ELF-1 (cell line): ENCODE measurements at regions not wholly inside any gene's neighbourhood (a gene's known extent, or its start where the extent isn't known, plus 50 kb on each side); places are given as distances from the start of the nearest gene placed in this dataset.
"Not testable (repeated sequence)": the region's sequence is repeated elsewhere in the genome, so short reads cannot be mapped to it uniquely, and the experiment has no call there.

ENCODE experiments used
- DNase-seq: peaks from one replicate; pipeline ENCODE4 v3.0.0-alpha.2; 2016; ENCODE audit warnings: low read depth, low spot score

DNA sequence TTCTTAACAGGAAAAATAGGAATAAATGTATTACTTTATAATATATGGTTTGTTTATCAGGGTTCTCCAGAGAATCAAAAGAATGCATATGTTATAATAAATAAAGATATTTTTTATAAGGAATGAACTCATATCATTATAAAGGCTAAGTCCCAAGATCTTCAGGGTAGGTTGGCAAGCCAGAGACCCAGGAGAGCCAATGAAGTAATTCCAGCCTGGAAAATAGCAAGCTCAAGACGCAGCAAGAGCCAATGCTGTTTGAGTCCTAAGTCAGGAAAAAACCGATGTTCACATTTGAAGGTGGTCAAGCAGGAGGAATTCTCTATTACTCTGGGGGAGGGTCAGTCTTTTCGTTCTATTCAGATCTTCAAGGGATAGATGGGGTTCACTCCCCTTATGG, 490.0 kb downstream of the PCDH20 start:
- DNase-seq: no peak

DNA sequence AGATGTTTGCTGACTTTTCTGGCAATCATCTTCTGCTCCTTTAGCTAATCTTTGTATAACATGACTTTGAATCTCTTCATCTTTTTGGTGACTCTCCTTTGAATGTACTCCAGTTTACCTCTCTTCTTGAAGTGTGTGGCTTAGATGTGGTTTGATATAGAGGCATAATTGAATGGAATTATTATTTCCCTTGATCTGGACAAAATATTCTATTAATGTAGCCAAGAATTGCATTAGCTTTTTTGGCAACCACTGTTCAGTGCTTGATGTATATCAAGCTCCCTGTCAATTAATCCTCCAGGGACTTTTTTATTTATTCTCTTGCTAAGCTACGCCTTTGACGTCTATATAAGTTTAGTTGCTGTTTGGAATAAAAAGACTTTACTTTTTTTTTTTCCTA, 490.8 kb downstream of the PCDH20 start:
- DNase-seq: no peak

DNA sequence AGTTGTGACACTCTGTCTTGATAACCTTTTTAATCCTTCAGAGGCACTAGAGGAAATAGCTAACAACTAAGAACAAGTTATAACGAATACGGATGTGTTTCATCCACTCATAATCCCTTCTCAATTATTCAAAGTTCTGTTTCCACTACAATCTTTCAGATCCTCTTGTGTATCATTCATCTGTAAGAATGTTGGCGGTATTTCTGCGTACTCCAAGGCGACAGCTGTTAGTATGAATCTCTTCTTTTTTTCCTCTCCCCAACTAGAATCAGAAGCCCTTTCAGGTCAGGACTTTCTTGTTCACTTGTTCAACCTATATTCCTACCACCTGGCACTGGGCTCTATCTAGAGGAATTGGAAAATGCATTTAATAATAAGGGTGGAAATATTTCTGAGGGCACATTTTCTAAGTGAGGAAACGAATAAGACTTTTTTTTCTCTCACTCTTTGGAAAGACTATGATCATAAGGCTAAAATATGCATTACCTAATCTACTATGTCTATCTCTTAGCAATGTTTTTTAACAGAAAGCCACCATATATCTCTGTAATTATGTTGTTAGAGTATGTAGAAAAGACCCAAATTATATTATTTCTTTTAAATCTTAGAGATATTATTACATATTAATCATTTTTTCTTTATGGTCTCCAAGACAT, 492.9 kb downstream of the PCDH20 start:
- no peak for DNase-seq

- DNase-seq: no peak
Measured at GRCh38 chr13:60893801-60894200, 496.8 kb downstream of the TDRD3 start.

DNA sequence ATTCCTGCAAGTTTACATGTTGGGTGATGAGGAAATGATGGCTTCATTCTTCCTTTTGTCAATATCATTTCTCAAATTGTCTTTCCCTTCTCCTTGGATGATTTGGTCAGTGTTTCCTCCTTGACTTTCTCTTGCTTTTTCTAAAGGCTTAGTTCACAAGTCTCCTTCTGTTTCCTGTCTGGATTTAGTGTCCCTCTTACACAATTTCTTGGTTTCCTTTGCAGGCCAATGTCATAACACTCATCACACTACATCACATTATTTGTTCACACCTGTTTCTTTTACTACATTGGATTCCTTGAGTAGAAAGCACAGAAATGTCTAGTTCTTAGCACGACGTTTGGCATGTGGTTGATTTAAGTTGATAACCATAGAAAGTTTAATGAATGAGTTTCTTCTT, 490.7 kb downstream of the TDRD3 start:
- no peak for DNase-seq

- no peak for DNase-seq
Measured at GRCh38 chr13:60881507-60881906, 484.5 kb downstream of the TDRD3 start.

- DNase-seq: no peak
Measured at GRCh38 chr13:60873116-60873515, 476.1 kb downstream of the TDRD3 start.

DNA sequence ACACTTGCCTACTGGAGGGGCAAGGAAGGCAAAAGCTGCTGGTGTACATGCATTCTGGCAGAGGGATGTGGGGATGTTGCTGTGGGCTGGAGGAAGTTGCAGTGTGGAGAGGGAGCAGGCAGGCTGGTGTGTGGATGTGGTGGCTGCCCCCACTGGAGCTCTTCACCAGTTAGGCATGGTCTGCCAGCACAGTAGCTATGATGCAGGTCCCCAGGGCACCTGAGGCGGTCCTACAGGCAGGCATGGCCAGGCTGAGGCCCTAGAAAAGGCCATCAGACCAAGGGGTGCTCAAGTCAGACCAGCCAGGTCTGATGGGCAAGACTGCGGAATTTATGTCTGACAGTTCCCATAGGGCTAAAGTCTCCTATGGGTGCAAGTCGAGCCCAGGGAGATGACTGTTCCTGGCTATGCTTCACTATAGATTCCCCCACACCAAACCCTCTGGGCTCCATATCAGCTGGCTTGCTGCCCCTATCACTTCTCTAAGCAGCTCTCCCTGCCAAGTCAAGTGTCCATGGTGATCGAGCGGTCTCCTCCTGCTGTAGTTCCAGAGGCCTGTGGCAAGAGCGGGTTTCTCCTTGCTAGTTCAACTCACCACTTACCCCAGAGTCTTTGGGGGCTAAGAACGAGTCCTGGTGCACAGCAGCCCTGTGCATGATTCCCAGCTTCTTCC, 473.1 kb downstream of the TDRD3 start:
- DNase-seq: no peak

- no peak for DNase-seq
Measured at GRCh38 chr13:60869225-60869624, 472.2 kb downstream of the TDRD3 start.

DNA sequence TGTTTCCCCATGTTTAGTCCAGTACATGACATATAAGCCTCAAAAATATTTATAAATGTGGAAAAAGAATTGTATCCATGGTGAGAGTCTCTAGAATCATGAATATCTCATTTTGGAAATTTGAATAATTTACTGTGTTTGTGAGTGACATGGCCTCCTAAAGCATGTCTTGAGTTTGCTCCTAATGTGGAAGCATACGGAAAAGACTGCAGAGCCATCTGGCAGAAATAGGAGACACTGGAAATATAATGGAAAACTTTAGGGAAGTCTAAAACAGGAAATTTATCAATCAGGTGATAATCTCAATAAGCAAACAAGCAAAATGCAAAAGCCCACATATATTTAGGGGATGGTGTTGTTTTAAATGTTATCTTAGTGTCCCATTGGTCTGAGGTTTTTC, 465.0 kb downstream of the TDRD3 start:
- no peak for DNase-seq

DNA sequence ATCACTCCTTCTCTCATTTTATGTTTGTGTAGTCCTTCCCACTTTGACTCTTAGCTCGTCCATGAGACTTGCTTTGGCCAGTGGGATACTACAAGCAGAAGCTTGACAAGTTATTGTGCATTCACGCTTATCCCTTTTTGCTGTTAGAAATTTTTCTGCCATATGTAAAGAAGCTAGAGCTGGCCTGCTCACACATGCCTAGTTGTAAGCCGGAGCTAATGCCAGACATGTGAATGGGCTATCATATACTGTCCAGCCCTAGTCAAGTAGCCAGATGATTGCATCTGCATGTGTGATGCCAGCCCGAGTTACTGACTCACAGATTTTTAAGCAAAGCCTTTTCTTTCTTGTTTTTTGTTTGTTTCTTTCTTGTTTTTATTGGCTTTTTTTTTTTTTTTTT, 460.7 kb downstream of the TDRD3 start:
- no peak for DNase-seq

GRCh38 chr13:60852886-60853285, 455.9 kb downstream of the TDRD3 start:
- DNase-seq: no peak

- no peak for DNase-seq
Measured at GRCh38 chr13:60851378-60851777, 454.4 kb downstream of the TDRD3 start.

- no peak for DNase-seq
Measured at GRCh38 chr13:60850526-60850925, 453.5 kb downstream of the TDRD3 start.

DNA sequence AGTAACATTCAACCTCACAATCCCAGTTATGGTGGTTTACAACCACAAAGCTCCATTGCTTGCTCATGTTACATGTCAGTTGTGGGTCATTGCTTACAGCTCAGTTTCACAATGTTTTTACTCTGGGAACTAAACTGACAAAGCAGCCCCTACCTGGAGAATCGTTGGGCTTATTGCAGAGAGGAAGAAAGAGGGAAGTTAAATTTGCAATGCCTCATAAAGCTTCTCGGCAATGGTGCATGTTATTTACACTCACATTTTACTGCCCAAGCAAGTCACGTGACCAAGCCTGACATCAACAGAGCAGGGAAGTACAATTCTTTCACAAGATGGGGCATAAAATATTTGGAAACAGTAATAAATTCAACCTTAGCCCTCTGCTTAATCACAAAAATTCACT, 441.6 kb downstream of the TDRD3 start:
- DNase-seq: no peak

DNA sequence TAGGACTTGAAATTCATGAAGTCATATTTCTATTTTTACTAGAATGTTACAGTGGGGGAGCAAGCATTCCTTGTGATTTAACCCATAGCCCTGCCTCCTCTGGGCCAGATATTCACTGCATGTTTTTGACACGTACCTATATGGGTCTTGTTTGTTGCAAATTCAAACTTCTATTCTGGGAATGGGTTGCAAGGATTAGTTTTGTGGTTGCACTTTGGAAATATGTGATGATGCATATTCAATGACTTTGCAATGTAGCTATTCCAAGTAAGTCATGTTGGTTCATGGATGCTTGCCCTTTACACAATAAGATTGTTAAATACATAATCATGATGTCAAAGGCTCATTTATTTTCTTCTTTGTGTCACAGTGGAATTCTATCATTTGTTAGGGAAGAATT, 440.8 kb downstream of the TDRD3 start:
- no peak for DNase-seq

DNA sequence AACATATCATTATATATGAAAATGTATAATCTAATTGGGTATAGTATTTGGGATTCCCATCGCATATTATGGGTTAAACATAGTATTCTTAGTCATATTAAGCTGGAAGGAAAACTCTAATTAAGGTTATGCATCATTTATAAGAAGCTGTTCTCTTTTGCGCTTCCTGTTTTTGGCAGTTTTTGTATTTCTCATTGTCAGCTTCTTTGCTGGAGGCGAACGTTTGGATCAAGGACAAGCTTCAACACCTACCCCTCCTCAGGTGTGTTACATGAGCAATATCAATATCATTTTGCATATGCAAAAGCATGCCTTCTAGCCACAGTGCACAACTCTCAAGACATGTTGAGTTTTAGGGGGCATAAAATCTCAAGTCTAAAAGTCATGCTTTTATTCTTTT, 439.8 kb downstream of the TDRD3 start:
- DNase-seq: no peak

DNA sequence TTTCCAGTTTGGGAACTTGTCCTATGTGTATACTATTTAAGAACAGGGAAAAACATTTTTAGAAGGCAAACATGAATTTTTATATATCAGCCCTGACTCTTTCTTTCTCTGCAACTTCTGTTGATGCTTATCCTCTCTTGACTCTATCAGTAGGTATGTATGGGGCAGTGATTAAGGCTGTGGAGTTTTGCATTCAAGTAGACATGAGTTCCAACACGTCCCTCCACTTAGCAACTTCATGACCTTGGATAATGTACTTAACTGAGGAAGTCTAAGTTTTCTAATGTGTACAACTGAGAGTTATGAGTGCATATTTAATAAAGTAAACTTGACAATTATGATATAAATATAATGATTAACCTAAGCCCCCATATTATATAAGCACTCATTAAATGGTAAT, 414.6 kb downstream of the TDRD3 start:
- DNase-seq: no peak

DNA sequence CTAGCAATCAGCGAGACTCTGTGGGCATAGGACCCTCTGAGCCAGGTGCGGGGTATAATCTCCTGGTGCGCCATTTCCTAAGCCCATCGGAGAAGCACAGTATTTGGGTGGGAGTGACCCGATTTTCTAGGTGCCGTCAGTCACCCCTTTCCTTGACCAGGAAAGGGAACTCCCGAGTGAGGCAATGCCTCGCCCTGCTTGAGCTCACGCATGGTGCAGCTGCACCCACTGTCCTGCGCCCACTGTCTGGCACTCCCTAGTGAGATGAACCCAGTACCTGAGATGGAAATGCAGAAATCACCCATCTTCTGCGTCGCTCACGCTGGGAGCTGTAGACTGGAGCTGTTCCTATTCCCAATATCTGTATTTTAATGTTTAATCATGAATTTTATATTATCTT, 408.6 kb downstream of the TDRD3 start:
- not testable (repeated sequence) for DNase-seq

DNA sequence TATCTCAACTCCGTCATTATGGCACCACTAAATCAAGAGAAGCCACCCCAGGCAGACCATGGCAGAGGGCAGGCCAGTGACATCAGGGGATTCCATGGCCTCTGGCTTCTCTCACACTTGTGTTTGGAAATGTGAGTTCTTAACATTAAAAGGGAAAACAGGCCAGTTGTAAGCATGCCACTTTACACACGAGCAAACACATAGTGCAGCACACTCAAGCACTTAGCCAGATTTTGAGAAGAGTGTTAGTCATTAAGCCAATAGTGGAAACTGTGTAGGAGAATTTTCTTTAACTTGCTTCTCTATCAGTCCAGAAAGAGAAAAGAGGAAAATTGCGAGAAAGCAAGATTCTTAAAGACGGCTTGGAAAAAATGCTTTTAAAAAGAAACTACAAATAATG, 401.5 kb downstream of the TDRD3 start:
- no peak for DNase-seq

GRCh38 chr13:60797112-60797511, 400.1 kb downstream of the TDRD3 start:
- DNase-seq: no peak

GRCh38 chr13:60794751-60795150, 397.7 kb downstream of the TDRD3 start:
- no peak for DNase-seq

- DNase-seq: peak; percentile 24
Measured at GRCh38 chr13:60790620-60791019, 393.6 kb downstream of the TDRD3 start.
